Cardiac fibroblast (primary cell): ENCODE measurements at regions not wholly inside any gene's neighbourhood (a gene's known extent, or its start where the extent isn't known, plus 50 kb on each side); places are given as distances from the start of the nearest gene placed in this dataset.

Experiments
- DNase-seq, 2 donors: peaks; one replicate each; pipeline versions ENCODE4 v3.0.0 to v3.0.0-alpha.2; 2010; ENCODE audit warnings: low read depth in 2 of 2
- H3K4me3 ChIP-seq, 2 donors: replicated peaks in 1 of 2; 1 replicate in 1 of 2; 2 replicates in 1 of 2; pipeline ENCODE4 v1.5.1; 2011; ENCODE audit warnings: low read depth in 2 of 2, low read length in 2 of 2, mild to moderate bottlenecking in 2 of 2, moderate library complexity in 1 of 2
- CTCF ChIP-seq: IDR thresholded peaks from one replicate; pipeline ENCODE4 v1.5.1; 2011; ENCODE audit warnings: low read depth, mild to moderate bottlenecking, low read length, inconsistent platforms

GRCh38 chr13:76630629-76631230, 255.5 kb downstream of the KCTD12 start:
- H3K4me3 ChIP-seq, result no peak overlapping the region
- DNase-seq, result peak in 1 of 2 donors; percentile 20
- no peak for TF ChIP-seq CTCF

DNA sequence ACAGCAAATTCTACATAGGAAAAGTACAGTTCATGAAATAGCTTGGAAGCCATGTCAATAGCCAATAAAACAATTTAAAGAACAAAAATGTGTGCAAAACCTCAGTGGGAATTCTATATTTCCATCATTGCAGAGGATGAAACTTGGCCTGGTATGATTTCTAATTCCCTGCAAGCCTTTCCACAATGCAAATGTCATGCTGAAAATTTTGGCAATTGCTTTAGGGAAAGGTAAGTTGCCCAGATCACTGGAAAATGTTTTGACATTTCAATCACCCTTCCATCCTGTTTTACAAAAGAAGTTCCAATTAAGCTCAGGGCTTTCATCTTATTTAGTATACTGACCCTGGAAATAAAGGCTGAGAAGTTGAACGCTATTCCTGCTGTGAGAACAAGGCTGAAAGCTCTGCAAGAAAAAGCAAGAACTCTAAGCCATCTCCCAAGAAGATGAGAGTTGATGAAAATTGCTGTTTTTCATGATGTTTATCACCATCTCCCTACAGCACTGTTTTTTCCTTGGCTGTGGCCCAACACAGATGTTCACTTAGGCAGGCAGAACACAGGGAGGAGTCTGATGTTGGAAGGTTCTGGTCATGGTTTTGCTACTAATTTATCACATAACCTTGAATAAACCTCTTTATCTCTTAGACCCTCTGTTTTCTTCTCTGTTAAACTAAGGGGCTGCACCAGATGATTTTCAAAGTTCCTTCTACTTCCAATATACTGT, 263.7 kb downstream of the KCTD12 start:
- peak; percentile 8 to 58 for DNase-seq
- no peak for TF ChIP-seq CTCF
- H3K4me3 ChIP-seq, result no peak overlapping the region

DNA sequence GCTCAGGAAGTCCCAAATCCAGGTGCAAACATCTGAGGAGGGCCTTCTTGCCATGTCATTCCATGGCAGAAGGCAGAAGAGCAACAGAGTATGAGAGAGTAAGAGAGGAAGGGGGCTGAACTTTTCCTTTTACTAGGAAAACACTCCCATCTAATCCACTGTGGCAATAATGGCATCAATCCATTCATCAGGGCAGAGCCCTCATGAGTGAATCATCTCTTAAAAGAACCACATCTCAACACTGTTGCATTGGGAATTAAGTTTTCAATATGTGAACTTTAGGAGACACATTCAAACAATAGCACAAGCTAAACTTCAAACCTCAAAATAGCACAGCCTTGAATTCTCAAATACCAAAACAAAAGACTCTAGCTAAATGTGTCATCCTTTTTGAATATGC, 264.5 kb downstream of the KCTD12 start:
- peak in 1 of 2 donors; percentile 49 for DNase-seq

DNA sequence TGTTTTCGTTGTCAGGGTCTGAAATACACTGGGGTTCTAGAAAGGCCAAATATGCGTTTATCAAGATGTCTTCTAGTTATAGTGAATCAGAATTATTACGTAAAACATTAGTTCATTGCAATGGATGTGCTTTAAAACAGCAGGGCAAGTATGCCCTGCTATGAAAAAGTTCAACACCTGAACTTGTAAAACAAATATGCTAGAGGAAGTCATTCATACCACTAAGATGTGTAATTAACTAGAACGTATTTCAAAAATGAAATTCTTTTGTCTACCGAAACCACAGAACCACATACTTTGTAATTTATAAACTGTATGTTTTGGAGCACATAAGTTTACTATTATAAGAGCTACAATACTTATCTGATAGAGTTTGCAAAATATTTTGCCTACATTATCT, 266.2 kb downstream of the KCTD12 start:
- H3K4me3 ChIP-seq, result no peak overlapping the region

More for the DNA sequence above, 264.5 kb downstream of the KCTD12 start:
- no peak for TF ChIP-seq CTCF
- H3K4me3 ChIP-seq, result no peak overlapping the region

DNA sequence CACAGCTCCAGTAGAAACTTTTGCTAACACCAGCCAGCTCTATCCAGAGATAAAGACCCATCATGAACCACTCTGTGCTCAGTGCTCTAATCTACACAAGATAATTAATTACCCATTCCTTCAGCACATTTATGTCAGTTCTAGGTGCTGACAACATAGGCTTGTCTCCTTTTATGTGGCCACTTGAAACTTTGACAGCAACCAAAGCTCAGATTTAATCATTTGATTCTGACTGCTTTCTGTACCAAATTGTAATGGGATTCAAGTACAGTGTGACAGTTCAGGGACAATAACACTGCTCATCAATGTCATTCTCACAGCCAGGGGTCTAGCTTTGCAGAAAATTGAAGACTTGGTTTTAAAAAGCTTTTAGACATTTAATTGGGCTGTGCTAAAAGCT, 266.6 kb downstream of the KCTD12 start:
- no peak for TF ChIP-seq CTCF
- H3K4me3 ChIP-seq, result no peak overlapping the region
- DNase-seq, result no peak

More for the DNA sequence above, 266.2 kb downstream of the KCTD12 start:
- peak in 1 of 2 donors; percentile 77 for DNase-seq
- no peak for TF ChIP-seq CTCF

DNA sequence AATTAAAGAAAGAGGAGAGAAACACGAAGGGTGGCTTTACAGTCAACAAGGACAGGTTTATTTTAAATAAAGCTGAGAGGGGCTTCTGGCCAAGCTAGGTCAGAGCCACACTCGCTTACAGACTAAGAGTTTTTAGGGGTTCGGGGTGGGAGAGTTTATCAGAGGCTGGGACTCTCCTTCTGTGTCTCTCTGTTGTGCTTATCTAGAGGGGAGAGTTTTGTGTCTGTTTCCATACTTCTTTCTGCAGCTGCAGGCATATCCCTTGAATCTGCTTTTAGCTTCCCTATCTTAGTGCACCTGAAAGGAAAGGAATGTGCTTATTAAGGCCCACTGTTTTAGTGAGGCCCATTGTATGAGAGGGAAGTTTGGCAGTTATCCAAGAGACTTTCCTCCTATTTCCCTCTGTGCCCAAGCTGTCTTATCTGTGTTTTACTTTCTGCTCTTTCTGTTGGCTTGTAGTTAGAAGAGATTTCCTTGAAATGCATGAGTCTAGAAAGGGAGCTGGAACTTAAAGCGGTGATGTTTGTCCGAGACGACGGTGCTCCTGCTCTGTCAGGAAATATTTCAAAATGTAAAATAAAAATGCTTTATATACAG, 275.3 kb downstream of the KCTD12 start:
- H3K4me3 ChIP-seq, result no peak overlapping the region
- no peak for TF ChIP-seq CTCF
- peak in 1 of 2 donors; percentile 45 for DNase-seq
